ENCODE measurements at regions not wholly inside any gene's neighbourhood (a gene's known extent, or its start where the extent isn't known, plus 50 kb on each side); places are given as distances from the start of the nearest gene placed in this dataset.

DNA sequence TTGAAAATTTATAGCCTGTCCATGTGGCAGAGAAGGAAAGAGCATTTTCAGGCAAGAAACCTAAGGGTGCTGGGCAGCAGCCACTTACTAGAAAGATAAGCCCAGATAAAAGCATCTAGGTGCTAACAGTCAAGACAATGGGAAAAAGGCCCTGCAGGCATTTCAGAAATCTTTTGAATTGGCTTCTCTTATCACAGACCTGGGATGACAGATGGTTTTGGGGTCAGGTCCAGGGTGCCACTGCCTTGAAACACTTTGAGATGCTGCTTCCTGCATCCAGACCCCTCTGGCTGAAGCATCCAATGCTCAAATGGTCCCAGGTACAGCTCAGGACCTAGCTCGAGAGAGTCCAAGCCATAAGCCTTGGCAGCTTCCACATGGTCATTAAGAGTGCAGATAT is 466.5 kb downstream of the FSCB start:
- TF ChIP-seq CTCF (IDR thresholded peaks at IDR 0.05; ENCODE audit: low read depth, low read length, poor library complexity, severe bottlenecking) (no peak), EZH2phosphoT487 (IDR thresholded peaks at IDR 0.05; ENCODE audit: borderline replicate concordance, low read length) (no peak)
